Smooth muscle cell (in vitro differentiated cells): ENCODE measurements at regions not wholly inside any gene's neighbourhood (a gene's known extent, or its start where the extent isn't known, plus 50 kb on each side); places are given as distances from the start of the nearest gene placed in this dataset.
"Not testable (repeated sequence)": the region's sequence is repeated elsewhere in the genome, so short reads cannot be mapped to it uniquely, and the experiment has no call there.

Experiments
- DNase-seq: peaks from one replicate; lab custom pipeline; 2025; ENCODE audit not compliant: unreplicated experiment; lab: John Stamatoyannopoulos, UW
- H2AFZ ChIP-seq: fragments of 200-600 bp; sonication (generic); 2 replicates; pipeline ENCODE4 v1.6.0; 2016; ENCODE audit warnings: antibody characterized with exemption, low read depth, mild to moderate bottlenecking
- H3F3A ChIP-seq: fragments of 200-600 bp; sonication (generic); 2 replicates; pipeline ENCODE4 v1.6.0; 2017; ENCODE audit warnings: antibody characterized with exemption, low read depth
- H3K27ac ChIP-seq: fragments of 200-600 bp; sonication (generic); 2 replicates; pipeline ENCODE4 v1.5.1; 2016; ENCODE audit warnings: low read depth, mild to moderate bottlenecking
- H3K27me3 ChIP-seq: fragments of 200-600 bp; sonication (generic); 2 replicates; pipeline ENCODE4 v1.6.1; 2016; ENCODE audit warnings: low read depth, mild to moderate bottlenecking
- H3K36me3 ChIP-seq: fragments of 200-600 bp; sonication (generic); 2 replicates; pipeline ENCODE4 v1.5.1; 2016; ENCODE audit warnings: low read depth
- H3K4me1 ChIP-seq: fragments of 200-600 bp; sonication (generic); 2 replicates; pipeline ENCODE4 v1.5.1; 2016; ENCODE audit warnings: low read depth
- H3K4me2 ChIP-seq: fragments of 200-600 bp; sonication (generic); 2 replicates; pipeline ENCODE4 v1.6.0; 2016; ENCODE audit warnings: mild to moderate bottlenecking
- H3K4me3 ChIP-seq: fragments of 200-600 bp; sonication (generic); 2 replicates; pipeline ENCODE4 v1.5.1; 2016; ENCODE audit warnings: mild to moderate bottlenecking
- H3K79me2 ChIP-seq: fragments of 200-600 bp; sonication (generic); 2 replicates; pipeline ENCODE4 v1.6.0; 2016; ENCODE audit warnings: low read depth, mild to moderate bottlenecking
- H3K9ac ChIP-seq: fragments of 200-600 bp; sonication (generic); 2 replicates; pipeline ENCODE4 v1.6.0; 2016; ENCODE audit warnings: low read depth
- H3K9me3 ChIP-seq: fragments of 200-600 bp; sonication (generic); replicated peaks from 2 replicates; pipeline ENCODE4 v1.5.1; 2016; ENCODE audit warnings: low read depth
- H4K20me1 ChIP-seq: fragments of 200-600 bp; sonication (generic); 2 replicates; pipeline ENCODE4 v1.6.0; 2016; ENCODE audit warnings: low read depth
- CTCF ChIP-seq: fragments of 200-600 bp; sonication (generic); IDR thresholded peaks from 2 replicates; pipeline ENCODE4 v1.5.1; 2017; ENCODE audit warnings: borderline replicate concordance, mild to moderate bottlenecking, antibody characterized with exemption; ENCODE audit not compliant: insufficient read depth, poor library complexity, severe bottlenecking
- WGBS: methylation state at CpG from one replicate; pipeline ENCODE4 v1.1.7; 2016; ENCODE audit warnings: low lambda C conversion rate; 5-methylcytosine and 5-hydroxymethylcytosine counted together

DNA sequence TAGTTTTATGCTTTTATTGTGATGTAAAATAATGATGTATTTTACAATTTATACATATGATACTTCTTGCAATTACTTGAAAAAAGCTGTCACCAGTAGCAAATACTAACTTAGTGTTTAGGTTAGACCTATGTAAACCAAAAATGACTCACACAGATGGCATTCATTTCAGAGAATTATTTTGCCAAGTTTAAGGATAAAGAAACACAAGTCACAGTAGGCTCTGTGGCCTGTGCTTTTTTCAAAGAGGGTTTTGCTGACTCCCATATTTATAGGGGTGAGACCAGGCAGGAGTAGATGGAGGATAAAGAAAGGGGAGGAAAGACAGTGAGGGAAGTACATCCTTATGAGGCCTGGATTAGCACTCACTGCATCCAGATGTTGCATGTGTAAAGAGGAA, 356.6 kb upstream of the NPAP1 start:
- H3K9me3 ChIP-seq: no peaks in the 10 kb centered on the region
- no peak for DNase-seq
- no peak overlapping the region for H3K4me2 ChIP-seq
- no peak overlapping the region for H3K9ac ChIP-seq
- no peak overlapping the region for H3K27ac ChIP-seq
- H3K4me1 ChIP-seq: no peaks in the 10 kb centered on the region
- H2AFZ ChIP-seq: no peak overlapping the region
- no peaks in the 10 kb centered on the region for H3K79me2 ChIP-seq
- no peak for TF ChIP-seq CTCF
- H3K36me3 ChIP-seq: no peaks in the 10 kb centered on the region
- no peaks in the 10 kb centered on the region for H3F3A ChIP-seq
- no peaks in the 10 kb centered on the region for H4K20me1 ChIP-seq
- H3K27me3 ChIP-seq: no peaks in the 10 kb centered on the region
- H3K4me3 ChIP-seq: no peak overlapping the region

- not testable (repeated sequence) for H4K20me1 ChIP-seq, H3K9ac ChIP-seq, H3K9me3 ChIP-seq, H3K4me3 ChIP-seq, H3K4me1 ChIP-seq, H2AFZ ChIP-seq, H3K4me2 ChIP-seq, H3K27me3 ChIP-seq, H3F3A ChIP-seq, H3K79me2 ChIP-seq, H3K36me3 ChIP-seq, H3K27ac ChIP-seq, DNase-seq
- WGBS: 38% methylated on average over 4 of the region's 5 CpGs
These were observed 351.5 kb upstream of the NPAP1 start for GRCh38 chr15:24324096-24324495.

GRCh38 chr15:24326513-24326912, 349.1 kb upstream of the NPAP1 start:
- H3F3A ChIP-seq, H3K4me1 ChIP-seq, H3K4me3 ChIP-seq, H3K27ac ChIP-seq, H4K20me1 ChIP-seq, H3K27me3 ChIP-seq, H3K9ac ChIP-seq, H2AFZ ChIP-seq, H3K79me2 ChIP-seq, H3K9me3 ChIP-seq, H3K4me2 ChIP-seq, DNase-seq, H3K36me3 ChIP-seq: not testable (repeated sequence)
- 52% methylated on average over 1 of the region's 1 CpG for WGBS

DNA sequence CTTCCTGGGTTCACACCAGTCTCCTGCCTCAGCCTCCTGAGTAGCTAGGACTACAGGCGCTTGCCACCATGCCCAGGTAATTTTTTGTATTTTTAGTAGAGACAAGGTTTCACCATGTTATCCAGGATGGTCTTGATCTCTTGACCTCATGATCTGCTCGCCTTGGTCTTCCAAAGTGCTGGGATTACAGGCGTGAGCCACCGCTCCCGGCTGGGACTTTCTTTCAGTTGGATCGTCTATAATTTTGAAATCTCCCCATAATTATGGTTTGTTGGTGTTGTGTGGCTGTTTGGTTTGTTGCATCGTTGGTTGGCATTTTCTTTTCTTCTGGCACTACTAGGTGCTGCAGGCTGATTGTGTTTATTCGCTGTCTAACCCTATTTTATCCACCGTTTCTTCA, 343.6 kb upstream of the NPAP1 start:
- not testable (repeated sequence) for H3K27ac ChIP-seq
- WGBS: 76% methylated on average over 9 of the region's 9 CpGs

GRCh38 chr15:24341876-24342275, 333.7 kb upstream of the NPAP1 start:
- not testable (repeated sequence) for H3K4me2 ChIP-seq, H3K4me1 ChIP-seq, DNase-seq, H3K27me3 ChIP-seq, H2AFZ ChIP-seq, H3K79me2 ChIP-seq, H3K27ac ChIP-seq, H3K9ac ChIP-seq, H4K20me1 ChIP-seq, H3K4me3 ChIP-seq, H3F3A ChIP-seq, H3K9me3 ChIP-seq, H3K36me3 ChIP-seq
- whole genome bisulfite sequencing: 93% methylated on average over 8 of the region's 8 CpGs

More for the DNA sequence above, 343.6 kb upstream of the NPAP1 start:
- H3K9ac ChIP-seq, H3K27me3 ChIP-seq, H3K36me3 ChIP-seq, H4K20me1 ChIP-seq, H3K9me3 ChIP-seq, H3K4me1 ChIP-seq, DNase-seq, H2AFZ ChIP-seq, H3K4me2 ChIP-seq, H3K79me2 ChIP-seq, H3F3A ChIP-seq, H3K4me3 ChIP-seq: not testable (repeated sequence)

DNA sequence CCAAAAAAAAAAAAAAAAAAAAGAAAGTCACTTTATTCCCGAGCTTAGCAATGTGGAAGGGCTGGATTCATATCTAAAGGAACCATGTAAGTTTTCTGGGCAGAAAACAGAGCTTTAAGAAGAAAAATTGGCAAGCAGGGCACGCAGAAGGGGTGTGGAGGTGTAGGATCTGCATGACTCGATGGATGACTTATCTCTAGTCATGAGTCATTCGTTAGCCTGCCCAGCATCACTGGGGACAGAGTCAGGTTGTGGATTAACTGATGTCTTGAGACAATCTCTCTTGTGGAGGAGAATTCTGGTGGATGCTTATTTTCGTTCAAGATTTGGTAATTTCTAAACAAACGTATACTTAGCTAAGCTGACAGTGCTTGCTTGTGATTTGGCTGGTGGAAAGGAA, 322.8 kb upstream of the NPAP1 start:
- not testable (repeated sequence) for H4K20me1 ChIP-seq, H3K4me3 ChIP-seq, H3K4me1 ChIP-seq, H3K9ac ChIP-seq, H2AFZ ChIP-seq, H3K36me3 ChIP-seq, H3K9me3 ChIP-seq, H3F3A ChIP-seq, H3K4me2 ChIP-seq, H3K27ac ChIP-seq, H3K27me3 ChIP-seq, H3K79me2 ChIP-seq, DNase-seq
- WGBS: 40% methylated on average over 6 of the region's 6 CpGs

DNA sequence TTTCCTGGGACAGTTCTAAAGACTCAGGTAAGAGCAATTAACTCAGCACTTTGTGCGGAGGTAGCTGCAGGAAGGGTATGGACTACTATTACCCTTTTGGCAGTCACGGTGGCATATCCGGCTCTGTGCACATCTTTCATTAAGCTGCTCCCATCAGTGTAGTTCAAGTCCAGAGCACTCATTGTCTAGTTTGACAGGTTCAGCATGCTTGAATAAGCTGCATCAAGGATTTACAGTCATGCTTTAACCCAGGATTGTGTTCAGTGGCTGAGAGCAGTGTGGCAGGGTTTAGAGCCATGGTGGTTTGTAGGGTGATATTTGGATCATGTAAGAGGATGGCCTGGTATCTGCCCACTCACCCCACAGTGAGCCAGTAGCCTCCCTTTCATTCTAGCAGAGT, 294.5 kb upstream of the NPAP1 start:
- WGBS: 79% methylated on average over 3 of the region's 3 CpGs
- H3K27me3 ChIP-seq, H3K4me3 ChIP-seq, H3K79me2 ChIP-seq, H2AFZ ChIP-seq, H3K36me3 ChIP-seq, H3F3A ChIP-seq, H3K27ac ChIP-seq, H3K4me2 ChIP-seq, H3K4me1 ChIP-seq, H3K9me3 ChIP-seq, H3K9ac ChIP-seq, H4K20me1 ChIP-seq, DNase-seq: not testable (repeated sequence)

DNA sequence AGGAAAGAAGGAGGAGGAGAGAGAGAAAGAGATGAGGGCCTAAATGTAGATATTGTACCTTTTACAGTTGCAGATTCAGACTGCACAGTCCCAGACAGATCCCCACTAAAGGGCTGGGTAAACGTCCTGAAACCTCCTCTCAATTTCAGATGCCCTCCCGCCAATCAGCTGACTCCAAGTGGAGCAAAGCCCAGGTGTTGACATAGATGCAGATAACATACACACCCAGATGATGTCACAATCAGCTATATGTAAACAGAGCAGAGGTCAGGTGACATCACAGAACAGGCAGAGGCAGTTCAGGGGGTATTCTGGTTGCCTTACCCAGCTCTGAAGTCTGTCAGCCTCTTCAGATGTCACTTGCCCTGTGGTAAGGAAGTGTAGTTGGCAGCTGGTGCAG, 290.3 kb upstream of the NPAP1 start:
- H3K36me3 ChIP-seq, H3K4me2 ChIP-seq, H3K4me3 ChIP-seq, H4K20me1 ChIP-seq, H3K27me3 ChIP-seq, H3K27ac ChIP-seq, DNase-seq, H2AFZ ChIP-seq, H3K79me2 ChIP-seq, H3K4me1 ChIP-seq, H3K9ac ChIP-seq, H3K9me3 ChIP-seq, H3F3A ChIP-seq: not testable (repeated sequence)
- WGBS: 42% methylated on average over 2 of the region's 2 CpGs
